PFSK-1 (cell line): ENCODE measurements at regions not wholly inside any gene's neighbourhood (a gene's known extent, or its start where the extent isn't known, plus 50 kb on each side); places are given as distances from the start of the nearest gene placed in this dataset.

Source experiments
- FOXP2 ChIP-seq: optimal IDR thresholded peaks from 2 replicates; pipeline ENCODE3; 2011; ENCODE audit warnings: borderline replicate concordance, control low read depth, inconsistent platforms; ENCODE audit not compliant: insufficient read depth; ENCODE audit errors: extremely low read length, extremely low read depth
- POLR2AphosphoS5 ChIP-seq: IDR thresholded peaks from 2 replicates; pipeline ENCODE4 v1.6.1; 2012; ENCODE audit warnings: low read depth, mild to moderate bottlenecking, control low read depth, low read length, moderate library complexity
- REST ChIP-seq, 2 experiments: IDR thresholded peaks; 2 replicates each; pipeline versions ENCODE4 v1.6.1 to v1.8.0; 2011 to 2012; ENCODE audit warnings: low read depth in 2 of 2, low read length in 2 of 2, control low read depth in 1 of 2, inconsistent platforms in 1 of 2, mild to moderate bottlenecking in 1 of 2, moderate library complexity in 1 of 2; ENCODE audit not compliant: insufficient read depth in 1 of 2
- SIN3A ChIP-seq: IDR thresholded peaks from 2 replicates; pipeline ENCODE4 v1.6.1; 2012; ENCODE audit warnings: mild to moderate bottlenecking, low read length, moderate library complexity, borderline replicate concordance; ENCODE audit not compliant: insufficient read depth
- TAF1 ChIP-seq: IDR thresholded peaks from 2 replicates; pipeline ENCODE4 v1.6.1; 2012; ENCODE audit warnings: low read length, control low read depth, borderline replicate concordance; ENCODE audit not compliant: insufficient read depth

GRCh38 chr2:176653479-176654443, 384.5 kb downstream of the MTX2 start:
- TF ChIP-seq TAF1 (no peak), SIN3A (no peak), REST (IDR thresholded peaks at IDR 0.05; ENCODE audit: insufficient read depth in 1 of 2, low read depth in 2 of 2, low read length in 2 of 2) (no peak)

GRCh38 chr2:176656038-176656775, 387.0 kb downstream of the MTX2 start:
- no peak for TF ChIP-seq FOXP2
- TF ChIP-seq SIN3A, result no peak
- TF ChIP-seq POLR2AphosphoS5, result no peak
- no peak for TF ChIP-seq REST (IDR thresholded peaks at IDR 0.05; ENCODE audit: insufficient read depth in 1 of 2, low read depth in 2 of 2, low read length in 2 of 2)
- no peak for TF ChIP-seq TAF1

GRCh38 chr2:176656776-176657140, 387.5 kb downstream of the MTX2 start:
- TF ChIP-seq POLR2AphosphoS5, result no peak

GRCh38 chr2:176657393-176657792, 388.2 kb downstream of the MTX2 start:
- TF ChIP-seq TAF1 (no peak), FOXP2 (no peak)

GRCh38 chr2:176658708-176659107, 389.5 kb downstream of the MTX2 start:
- TF ChIP-seq TAF1, result no peak
- no peak for TF ChIP-seq REST (IDR thresholded peaks at IDR 0.05; ENCODE audit: insufficient read depth in 1 of 2, low read depth in 2 of 2, low read length in 2 of 2)
- TF ChIP-seq SIN3A, result no peak

- TF ChIP-seq TAF1, result no peak
- no peak for TF ChIP-seq SIN3A
- no peak for TF ChIP-seq REST (IDR thresholded peaks at IDR 0.05; ENCODE audit: insufficient read depth in 1 of 2, low read depth in 2 of 2, low read length in 2 of 2)
- no peak for TF ChIP-seq POLR2AphosphoS5
- TF ChIP-seq FOXP2, result no peak
Observed at GRCh38 chr2:176662753-176663152, 393.5 kb downstream of the MTX2 start.
